DMS153 (cell line): ENCODE measurements at regions not wholly inside any gene's neighbourhood (a gene's known extent, or its start where the extent isn't known, plus 50 kb on each side); places are given as distances from the start of the nearest gene placed in this dataset.

Experiments
- DNase-seq: peaks from one replicate; lab custom pipeline; 2025; lab: John Stamatoyannopoulos, UW

GRCh38 chr18:71001597-71001996 is 712.8 kb downstream of the SOCS6 start:
- DNase-seq, result no peak

GRCh38 chr18:70998490-70998889 is 709.6 kb downstream of the SOCS6 start:
- DNase-seq, result no peak

- no peak for DNase-seq
Measured at GRCh38 chr18:70994116-70994515, 705.3 kb downstream of the SOCS6 start.

- no peak for DNase-seq
Measured at GRCh38 chr18:70991577-70991976, 702.7 kb downstream of the SOCS6 start.

- DNase-seq, result no peak
Measured at GRCh38 chr18:70985948-70986347, 697.1 kb downstream of the SOCS6 start.

- DNase-seq, result no peak
Measured at GRCh38 chr18:70982292-70982691, 693.4 kb downstream of the SOCS6 start.

- peak; percentile 90 for DNase-seq
Measured at GRCh38 chr18:70981400-70982140, 692.7 kb downstream of the SOCS6 start.

GRCh38 chr18:70973626-70974025 is 684.8 kb downstream of the SOCS6 start:
- no peak for DNase-seq

GRCh38 chr18:70966419-70966818 is 677.6 kb downstream of the SOCS6 start:
- DNase-seq, result no peak

GRCh38 chr18:70961939-70962338 is 673.1 kb downstream of the SOCS6 start:
- no peak for DNase-seq

- DNase-seq, result no peak
Measured at GRCh38 chr18:70956554-70956953, 667.7 kb downstream of the SOCS6 start.

GRCh38 chr18:70936160-70936559 is 647.3 kb downstream of the SOCS6 start:
- no peak for DNase-seq

- peak; percentile 18 for DNase-seq
Measured at GRCh38 chr18:70931942-70932814, 643.3 kb downstream of the SOCS6 start.

GRCh38 chr18:70920840-70921374 is 632.1 kb downstream of the SOCS6 start:
- no peak for DNase-seq

- DNase-seq, result peak; percentile 59
Measured at GRCh38 chr18:70907673-70908072, 618.8 kb downstream of the SOCS6 start.

GRCh38 chr18:70892381-70892780 is 603.5 kb downstream of the SOCS6 start:
- no peak for DNase-seq

GRCh38 chr18:70870292-70870691 is 581.4 kb downstream of the SOCS6 start:
- no peak for DNase-seq

- DNase-seq, result peak; percentile 63
Measured at GRCh38 chr18:70848329-70848728, 559.5 kb downstream of the SOCS6 start.

GRCh38 chr18:70840649-70841048 is 551.8 kb downstream of the SOCS6 start:
- no peak for DNase-seq

GRCh38 chr18:70827632-70828031 is 538.8 kb downstream of the SOCS6 start:
- no peak for DNase-seq

GRCh38 chr18:70826571-70826970 is 537.7 kb downstream of the SOCS6 start:
- DNase-seq, result no peak

- no peak for DNase-seq
Measured at GRCh38 chr18:70822691-70823090, 533.8 kb downstream of the SOCS6 start.

- no peak for DNase-seq
Measured at GRCh38 chr18:70822117-70822516, 533.3 kb downstream of the SOCS6 start.
